VCaP (cell line): ENCODE measurements at regions not wholly inside any gene's neighbourhood (a gene's known extent, or its start where the extent isn't known, plus 50 kb on each side); places are given as distances from the start of the nearest gene placed in this dataset.

Experiments
- H3K27ac ChIP-seq: fragments of 450-650 bp; 2 replicates; pipeline ENCODE4 v1.5.1; 2017
- TF ChIP-seq, protein P1 (sequence below): fragments of 450-650 bp; conservative IDR thresholded peaks from 2 replicates; pipeline ENCODE4 v1.5.1; 2017; ENCODE audit warnings: mild to moderate bottlenecking, moderate library complexity

- no peak overlapping the region for H3K27ac ChIP-seq
- TF ChIP-seq, protein P1, sequence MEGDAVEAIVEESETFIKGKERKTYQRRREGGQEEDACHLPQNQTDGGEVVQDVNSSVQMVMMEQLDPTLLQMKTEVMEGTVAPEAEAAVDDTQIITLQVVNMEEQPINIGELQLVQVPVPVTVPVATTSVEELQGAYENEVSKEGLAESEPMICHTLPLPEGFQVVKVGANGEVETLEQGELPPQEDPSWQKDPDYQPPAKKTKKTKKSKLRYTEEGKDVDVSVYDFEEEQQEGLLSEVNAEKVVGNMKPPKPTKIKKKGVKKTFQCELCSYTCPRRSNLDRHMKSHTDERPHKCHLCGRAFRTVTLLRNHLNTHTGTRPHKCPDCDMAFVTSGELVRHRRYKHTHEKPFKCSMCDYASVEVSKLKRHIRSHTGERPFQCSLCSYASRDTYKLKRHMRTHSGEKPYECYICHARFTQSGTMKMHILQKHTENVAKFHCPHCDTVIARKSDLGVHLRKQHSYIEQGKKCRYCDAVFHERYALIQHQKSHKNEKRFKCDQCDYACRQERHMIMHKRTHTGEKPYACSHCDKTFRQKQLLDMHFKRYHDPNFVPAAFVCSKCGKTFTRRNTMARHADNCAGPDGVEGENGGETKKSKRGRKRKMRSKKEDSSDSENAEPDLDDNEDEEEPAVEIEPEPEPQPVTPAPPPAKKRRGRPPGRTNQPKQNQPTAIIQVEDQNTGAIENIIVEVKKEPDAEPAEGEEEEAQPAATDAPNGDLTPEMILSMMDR: no peak
Observed at GRCh38 chr10:20677340-20677739, 219.8 kb downstream of the NEBL start.

DNA sequence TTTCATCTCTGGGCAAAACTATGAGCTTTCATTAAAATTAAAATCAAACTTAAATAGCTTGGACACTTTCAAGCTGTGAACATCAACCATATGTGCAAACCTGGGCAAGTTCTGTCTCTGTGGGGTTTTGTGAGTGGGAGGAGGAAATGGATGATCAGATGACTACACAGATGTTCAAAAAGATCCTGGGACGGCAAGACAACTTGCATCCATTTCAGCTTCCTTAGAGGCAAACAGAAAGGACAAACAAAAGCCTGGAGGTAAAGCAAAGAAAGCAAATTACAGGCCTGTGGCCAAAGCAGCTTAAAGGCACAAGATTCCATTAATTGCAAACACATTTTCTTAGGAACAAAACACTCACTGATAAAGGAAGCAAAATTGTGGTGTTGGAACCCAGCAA lies 222.2 kb downstream of the NEBL start:
- TF ChIP-seq, protein P1: no peak
- H3K27ac ChIP-seq: no peak overlapping the region; the same call in 1 of the 2 replicates

GRCh38 chr10:20673175-20673574 lies 223.9 kb downstream of the NEBL start:
- TF ChIP-seq, protein P1: no peak
- no peak overlapping the region for H3K27ac ChIP-seq

DNA sequence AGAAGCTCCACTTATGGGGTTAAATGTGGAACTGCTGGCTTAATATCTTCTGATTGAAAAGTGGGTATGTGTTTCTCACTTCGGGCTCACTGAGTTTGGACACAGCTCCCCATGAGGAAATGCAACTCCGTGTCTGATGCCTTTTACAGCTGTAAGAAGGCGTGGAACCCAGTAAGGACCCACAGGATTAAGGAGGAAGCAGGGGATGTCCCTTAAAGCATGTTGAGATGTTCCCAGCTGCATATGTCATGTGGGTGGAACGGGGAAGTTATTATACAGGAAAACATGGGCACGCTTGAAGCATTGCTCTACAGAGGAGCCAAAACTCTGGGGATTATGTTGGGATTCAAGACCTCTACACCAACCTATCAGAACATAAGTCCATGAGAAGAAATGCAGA lies 224.4 kb downstream of the NEBL start:
- TF ChIP-seq, protein P1: no peak
- no peak overlapping the region for H3K27ac ChIP-seq

DNA sequence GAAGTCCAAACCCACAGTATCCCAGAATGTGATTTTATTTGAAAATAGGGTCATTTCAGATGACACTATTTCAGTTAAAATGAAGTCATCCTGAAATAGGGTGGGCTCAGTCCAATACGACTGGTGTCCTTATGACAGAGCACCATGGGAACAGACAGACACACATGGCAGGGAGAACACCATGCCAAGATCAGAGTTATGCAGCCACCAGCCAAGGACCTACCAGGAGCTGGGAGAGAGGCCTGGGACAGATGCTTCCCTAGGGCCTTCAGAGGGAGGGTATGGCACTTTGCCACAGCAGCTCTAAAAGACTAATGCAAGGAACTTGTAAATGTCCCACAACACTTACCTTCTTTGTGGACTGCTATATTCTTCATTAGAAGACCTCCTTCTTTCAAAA lies 226.5 kb downstream of the NEBL start:
- TF ChIP-seq, protein P1: no peak
- no peak overlapping the region for H3K27ac ChIP-seq

GRCh38 chr10:20668985-20669384 lies 228.1 kb downstream of the NEBL start:
- TF ChIP-seq, protein P1: no peak

DNA sequence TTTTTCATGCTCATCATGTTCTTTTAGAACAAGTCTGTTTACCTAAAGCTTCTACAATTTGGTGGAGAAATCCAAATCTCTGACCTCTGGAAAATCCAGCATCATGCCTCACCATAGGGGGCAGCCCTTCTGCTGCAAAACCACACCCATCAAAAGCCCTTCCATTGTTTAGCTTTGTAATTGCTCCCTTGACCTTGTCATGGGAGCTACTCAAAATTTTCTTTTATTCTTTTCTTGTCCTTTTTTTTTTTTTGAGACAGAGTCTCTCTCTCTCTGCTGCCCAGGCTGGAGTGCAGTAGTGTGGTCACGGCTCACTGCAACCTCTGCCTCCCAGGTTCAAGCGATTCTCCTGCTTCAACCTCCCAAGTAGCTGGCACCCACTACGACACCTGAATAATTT lies 234.4 kb downstream of the NEBL start:
- no peak overlapping the region for H3K27ac ChIP-seq
- TF ChIP-seq, protein P1: no peak

More at GRCh38 chr10:20668985-20669384, 228.1 kb downstream of the NEBL start:
- no peak overlapping the region for H3K27ac ChIP-seq

DNA sequence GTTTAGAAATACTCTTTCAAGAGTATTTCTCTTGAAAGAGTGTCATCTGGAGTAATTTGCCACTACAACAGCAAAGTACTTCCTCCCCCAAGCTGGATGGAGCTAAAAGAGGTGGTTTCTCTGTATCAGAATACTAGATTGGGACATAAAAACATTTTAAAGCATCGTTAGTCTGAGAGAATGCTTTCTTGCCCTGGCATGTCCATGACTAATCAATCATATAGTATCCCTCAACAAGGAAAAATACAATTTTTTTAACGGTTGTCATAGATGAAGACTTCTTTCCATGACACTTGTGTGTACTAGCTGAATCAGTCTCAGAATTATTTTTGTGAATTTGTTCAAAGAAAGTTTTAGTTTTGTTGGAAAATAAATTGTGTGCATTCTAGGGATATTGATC lies 237.9 kb downstream of the NEBL start:
- no peak overlapping the region for H3K27ac ChIP-seq
- TF ChIP-seq, protein P1: no peak
